ENCODE measurements at regions not wholly inside any gene's neighbourhood (a gene's known extent, or its start where the extent isn't known, plus 50 kb on each side); places are given as distances from the start of the nearest gene placed in this dataset.

- H3K36me3 ChIP-seq (ENCODE audit: low read depth): no peaks in the 10 kb centered on the region
- 19 to 27% methylated on average over 2 of the region's 2 CpGs for WGBS, 2 experiments (ENCODE audit: low coverage in 1 of 2, low lambda C conversion rate in 2 of 2, missing lambda C conversion rate in 2 of 2)
- TF ChIP-seq EZH2 (IDR thresholded peaks at IDR 0.05; ENCODE audit: insufficient read depth, poor library complexity, severe bottlenecking): no peak
- no peak for TF ChIP-seq EZH2phosphoT487 (IDR thresholded peaks at IDR 0.05; ENCODE audit: insufficient read depth, low read depth)
Measured at GRCh38 chr13:78004821-78005220, 86.2 kb upstream of the EDNRB start.

GRCh38 chr13:77999746-78000145 is 81.1 kb upstream of the EDNRB start:
- in situ Hi-C loops (cut with MboI): no loop called here
- H3K4me3 ChIP-seq: no peak overlapping the region

More at GRCh38 chr13:78004821-78005220, 86.2 kb upstream of the EDNRB start:
- no peak for DNase-seq
- no peak overlapping the region for H3K9ac ChIP-seq
- H3K4me1 ChIP-seq (ENCODE audit: insufficient read depth): no peaks in the 10 kb centered on the region
- no peaks in the 10 kb centered on the region for H3F3A ChIP-seq (ENCODE audit: insufficient read depth)
- H3K9me3 ChIP-seq (ENCODE audit: low read depth): no peaks in the 10 kb centered on the region
- H2AFZ ChIP-seq: no peak overlapping the region
- H4K20me1 ChIP-seq (ENCODE audit: insufficient read depth): no peaks in the 10 kb centered on the region
- H3K4me2 ChIP-seq (ENCODE audit: unreplicated experiment): no peak overlapping the region
- no peaks in the 10 kb centered on the region for H3K27me3 ChIP-seq (replicated peaks; ENCODE audit: insufficient read depth)
- H3K9me2 ChIP-seq (ENCODE audit: insufficient read depth): no peaks in the 10 kb centered on the region
- no peak overlapping the region for H3K27ac ChIP-seq
- H3K4me3 ChIP-seq: no peak overlapping the region
- no peaks in the 10 kb centered on the region for H3K79me2 ChIP-seq (ENCODE audit: insufficient read depth)
- in situ Hi-C loops (cut with MboI): no loop called here

GRCh38 chr13:77994166-77994565 is 75.5 kb upstream of the EDNRB start:
- Histone ChIP-seq H3K4me2 (ENCODE audit: unreplicated experiment) (no peak overlapping the region), H3K27me3 (replicated peaks; ENCODE audit: insufficient read depth) (no peaks in the 10 kb centered on the region), H3F3A (ENCODE audit: insufficient read depth) (no peaks in the 10 kb centered on the region), H3K9ac (no peak overlapping the region), H2AFZ (no peak overlapping the region), H3K79me2 (ENCODE audit: insufficient read depth) (no peaks in the 10 kb centered on the region), H3K4me3 (no peak overlapping the region), H3K9me3 (ENCODE audit: low read depth) (no peaks in the 10 kb centered on the region), H3K36me3 (ENCODE audit: low read depth) (no peaks in the 10 kb centered on the region), H3K9me2 (ENCODE audit: insufficient read depth) (no peaks in the 10 kb centered on the region), H3K27ac (no peak overlapping the region), H3K4me1 (ENCODE audit: insufficient read depth) (no peaks in the 10 kb centered on the region), H4K20me1 (ENCODE audit: insufficient read depth) (no peaks in the 10 kb centered on the region)
- no peak for TF ChIP-seq EZH2 (IDR thresholded peaks at IDR 0.05; ENCODE audit: insufficient read depth, poor library complexity, severe bottlenecking)
- TF ChIP-seq EZH2phosphoT487 (IDR thresholded peaks at IDR 0.05; ENCODE audit: insufficient read depth, low read depth): no peak
- in situ Hi-C loops (cut with MboI): no loop called here
- 89 to 91% methylated on average over 3 of the region's 3 CpGs for WGBS, 2 experiments (ENCODE audit: low coverage in 1 of 2, low lambda C conversion rate in 2 of 2, missing lambda C conversion rate in 2 of 2)
- no peak for DNase-seq

More at GRCh38 chr13:77999746-78000145, 81.1 kb upstream of the EDNRB start:
- Histone ChIP-seq H3K9ac (no peak overlapping the region), H3K9me3 (ENCODE audit: low read depth) (no peaks in the 10 kb centered on the region), H3K79me2 (ENCODE audit: insufficient read depth) (no peaks in the 10 kb centered on the region), H3K27me3 (replicated peaks; ENCODE audit: insufficient read depth) (no peaks in the 10 kb centered on the region), H3K9me2 (ENCODE audit: insufficient read depth) (no peaks in the 10 kb centered on the region), H4K20me1 (ENCODE audit: insufficient read depth) (no peaks in the 10 kb centered on the region), H2AFZ (no peak overlapping the region), H3K4me2 (ENCODE audit: unreplicated experiment) (no peak overlapping the region), H3K27ac (no peak overlapping the region), H3K4me1 (ENCODE audit: insufficient read depth) (no peaks in the 10 kb centered on the region), H3K36me3 (ENCODE audit: low read depth) (no peaks in the 10 kb centered on the region), H3F3A (ENCODE audit: insufficient read depth) (no peaks in the 10 kb centered on the region)
- TF ChIP-seq EZH2phosphoT487 (IDR thresholded peaks at IDR 0.05; ENCODE audit: insufficient read depth, low read depth): no peak
- no peak for TF ChIP-seq EZH2 (IDR thresholded peaks at IDR 0.05; ENCODE audit: insufficient read depth, poor library complexity, severe bottlenecking)
- no peak for DNase-seq

GRCh38 chr13:77991003-77991402 is 72.4 kb upstream of the EDNRB start:
- H3K4me3 ChIP-seq: no peak overlapping the region
- no peak for TF ChIP-seq EZH2phosphoT487 (IDR thresholded peaks at IDR 0.05; ENCODE audit: insufficient read depth, low read depth)
- H3K36me3 ChIP-seq (ENCODE audit: low read depth): no peaks in the 10 kb centered on the region
- H3K9me3 ChIP-seq (ENCODE audit: low read depth): no peaks in the 10 kb centered on the region
- H3K4me2 ChIP-seq (ENCODE audit: unreplicated experiment): no peak overlapping the region
- no peak overlapping the region for H3K9ac ChIP-seq
- no peaks in the 10 kb centered on the region for H4K20me1 ChIP-seq (ENCODE audit: insufficient read depth)
- no peak overlapping the region for H2AFZ ChIP-seq
- H3K27ac ChIP-seq: no peak overlapping the region
- no peaks in the 10 kb centered on the region for H3K9me2 ChIP-seq (ENCODE audit: insufficient read depth)
- WGBS, 2 experiments (ENCODE audit: low coverage in 1 of 2, low lambda C conversion rate in 2 of 2, missing lambda C conversion rate in 2 of 2): 39 to 42% methylated on average over 4 of the region's 4 CpGs
- DNase-seq: no peak
- H3F3A ChIP-seq (ENCODE audit: insufficient read depth): no peaks in the 10 kb centered on the region
- no peaks in the 10 kb centered on the region for H3K4me1 ChIP-seq (ENCODE audit: insufficient read depth)
- no peaks in the 10 kb centered on the region for H3K79me2 ChIP-seq (ENCODE audit: insufficient read depth)
- in situ Hi-C loops (cut with MboI): no loop called here
- H3K27me3 ChIP-seq (replicated peaks; ENCODE audit: insufficient read depth): no peaks in the 10 kb centered on the region

- Histone ChIP-seq H3F3A (ENCODE audit: insufficient read depth) (no peaks in the 10 kb centered on the region), H3K9me2 (ENCODE audit: insufficient read depth) (no peaks in the 10 kb centered on the region), H3K4me1 (ENCODE audit: insufficient read depth) (no peaks in the 10 kb centered on the region), H3K4me3 (no peak overlapping the region), H3K27ac (no peak overlapping the region), H4K20me1 (ENCODE audit: insufficient read depth) (no peaks in the 10 kb centered on the region), H3K79me2 (ENCODE audit: insufficient read depth) (no peaks in the 10 kb centered on the region), H3K36me3 (ENCODE audit: low read depth) (no peaks in the 10 kb centered on the region), H3K9me3 (ENCODE audit: low read depth) (no peaks in the 10 kb centered on the region), H3K4me2 (ENCODE audit: unreplicated experiment) (no peak overlapping the region), H3K27me3 (replicated peaks; ENCODE audit: insufficient read depth) (no peaks in the 10 kb centered on the region), H2AFZ (no peak overlapping the region), H3K9ac (no peak overlapping the region)
- no peak for DNase-seq
- in situ Hi-C loops (cut with MboI): no loop called here
- 70 to 73% methylated on average over 2 of the region's 2 CpGs for WGBS, 2 experiments (ENCODE audit: low coverage in 1 of 2, low lambda C conversion rate in 2 of 2, missing lambda C conversion rate in 2 of 2)
- no peak for TF ChIP-seq EZH2 (IDR thresholded peaks at IDR 0.05; ENCODE audit: insufficient read depth, poor library complexity, severe bottlenecking)
- no peak for TF ChIP-seq EZH2phosphoT487 (IDR thresholded peaks at IDR 0.05; ENCODE audit: insufficient read depth, low read depth)
Measured at GRCh38 chr13:77989281-77989680, 70.7 kb upstream of the EDNRB start.

All from GM23248 (cell line).